Posterior vena cava (tissue), 2 donors: ENCODE measurements at regions not wholly inside any gene's neighbourhood (a gene's known extent, or its start where the extent isn't known, plus 50 kb on each side); places are given as distances from the start of the nearest gene placed in this dataset.
"Not testable (repeated sequence)": the region's sequence is repeated elsewhere in the genome, so short reads cannot be mapped to it uniquely, and the experiment has no call there.

ENCODE experiments used
- DNase-seq: peaks from one replicate; pipeline ENCODE4 v3.0.0-alpha.2; 2020; ENCODE audit warnings: low spot score
- intact Hi-C, 2 donors: fragments of 100-400 bp; cut with DNase I; formaldehyde crosslinking; loops; one replicate each; pipeline versions ENCODE4 v1.14.1 to v1.14.2; 2022 to 2023
- donor health status: DM: yes; HTN: yes; CAD: no.
- donor health status: DM: yes; HTN: yes; CAD: no.

- no peak for DNase-seq
- intact Hi-C loops = no loop called here
Measured at GRCh38 chr6:155543166-155543847, 87.7 kb upstream of the NOX3 start.

GRCh38 chr6:155542036-155542435, 86.4 kb upstream of the NOX3 start:
- intact Hi-C loops = no loop called here
- no peak for DNase-seq

GRCh38 chr6:155538708-155539390, 83.2 kb upstream of the NOX3 start:
- DNase-seq = no peak
- intact Hi-C loops = loop anchor here (5.0 to 10.0 kb wide), 2 partner anchors 214 to 1648 kb away; no protein-coding TSS in a partner anchor

GRCh38 chr6:155534678-155535077, 79.0 kb upstream of the NOX3 start:
- intact Hi-C loops = loop anchor here (5.0 to 10.0 kb wide), 2 partner anchors 210 to 1653 kb away; no protein-coding TSS in a partner anchor
- no peak for DNase-seq

- no peak for DNase-seq
- intact Hi-C loops = loop anchor here (10.0 kb wide), 1 partner anchor 206 kb away; no protein-coding TSS in a partner anchor
Measured at GRCh38 chr6:155530219-155530834, 74.7 kb upstream of the NOX3 start.

GRCh38 chr6:155529814-155530213, 74.2 kb upstream of the NOX3 start:
- intact Hi-C loops = loop anchor here (10.0 kb wide), 1 partner anchor 205 kb away; no protein-coding TSS in a partner anchor
- DNase-seq = not testable (repeated sequence)

- no peak for DNase-seq
- intact Hi-C loops = no loop called here
Measured at GRCh38 chr6:155528982-155529453, 73.4 kb upstream of the NOX3 start.

- intact Hi-C loops = no loop called here
- no peak for DNase-seq
Measured at GRCh38 chr6:155528335-155528734, 72.7 kb upstream of the NOX3 start.

- intact Hi-C loops = no loop called here
- no peak for DNase-seq
Measured at GRCh38 chr6:155527443-155527842, 71.8 kb upstream of the NOX3 start.

GRCh38 chr6:155523821-155524651, 68.4 kb upstream of the NOX3 start:
- intact Hi-C loops = no loop called here
- DNase-seq = no peak

GRCh38 chr6:155521719-155522118, 66.1 kb upstream of the NOX3 start:
- intact Hi-C loops = no loop called here

GRCh38 chr6:155520078-155520477, 64.4 kb upstream of the NOX3 start:
- no peak for DNase-seq
- intact Hi-C loops = no loop called here

More at GRCh38 chr6:155521719-155522118, 66.1 kb upstream of the NOX3 start:
- DNase-seq = no peak

GRCh38 chr6:155519176-155519738, 63.6 kb upstream of the NOX3 start:
- intact Hi-C loops = no loop called here
- no peak for DNase-seq

- intact Hi-C loops = no loop called here
- DNase-seq = no peak
Measured at GRCh38 chr6:155517294-155517693, 61.7 kb upstream of the NOX3 start.

- no peak for DNase-seq
- intact Hi-C loops = no loop called here
Measured at GRCh38 chr6:155510879-155511278, 55.2 kb upstream of the NOX3 start.

GRCh38 chr6:155509743-155510475, 54.3 kb upstream of the NOX3 start:
- no peak for DNase-seq
- intact Hi-C loops = no loop called here

GRCh38 chr6:155505608-155505989, 50.0 kb upstream of the NOX3 start:
- intact Hi-C loops = no loop called here
- no peak for DNase-seq
